GM12873 (cell line): ENCODE measurements at regions not wholly inside any gene's neighbourhood (a gene's known extent, or its start where the extent isn't known, plus 50 kb on each side); places are given as distances from the start of the nearest gene placed in this dataset.

Experiments
- CTCF ChIP-seq: IDR thresholded peaks from 2 replicates; pipeline ENCODE4 v1.5.1; 2012; ENCODE audit warnings: low read depth, mild to moderate bottlenecking, moderate library complexity, low read length, control low read depth; ENCODE audit not compliant: insufficient read depth; ENCODE audit errors: missing control alignments

- no peak for TF ChIP-seq CTCF
Observed at GRCh38 chr5:93294199-93294598, 286.8 kb downstream of the NR2F1-AS1 start.

GRCh38 chr5:93289942-93290341 lies 291.1 kb downstream of the NR2F1-AS1 start:
- no peak for TF ChIP-seq CTCF

- TF ChIP-seq CTCF = no peak
Observed at GRCh38 chr5:93285461-93285860, 295.6 kb downstream of the NR2F1-AS1 start.

GRCh38 chr5:93281980-93282772 lies 298.8 kb downstream of the NR2F1-AS1 start:
- TF ChIP-seq CTCF = no peak

- TF ChIP-seq CTCF = no peak
Observed at GRCh38 chr5:93280518-93280917, 300.5 kb downstream of the NR2F1-AS1 start.

- no peak for TF ChIP-seq CTCF
Observed at GRCh38 chr5:93279296-93279963, 301.6 kb downstream of the NR2F1-AS1 start.

GRCh38 chr5:93278896-93279295 lies 302.1 kb downstream of the NR2F1-AS1 start:
- no peak for TF ChIP-seq CTCF
